ENCODE measurements at regions not wholly inside any gene's neighbourhood (a gene's known extent, or its start where the extent isn't known, plus 50 kb on each side); places are given as distances from the start of the nearest gene placed in this dataset.

- DNase-seq (ENCODE audit: low read depth, low spot score) (no peak), FAIRE-seq (no peak)
- no TSS peak for BruUV-seq (replicated peaks)
- H3K79me2 ChIP-seq (ENCODE audit: control insufficient read depth, insufficient read depth, low read length) = no peaks in the 10 kb centered on the region
- H3K4me2 ChIP-seq (ENCODE audit: insufficient read depth, low read length) = no peak overlapping the region
- no peak overlapping the region for H2AFZ ChIP-seq (ENCODE audit: low read depth, low read length)
- H3K9me1 ChIP-seq (replicated peaks; ENCODE audit: control insufficient read depth, extremely low read depth, insufficient read depth, low read length) = no peaks in the 10 kb centered on the region
- intact Hi-C loops (cut with micrococcal nuclease) = no loop called here
- H3K27ac ChIP-seq (ENCODE audit: insufficient read depth, low read depth, low read length) = no peak overlapping the region
- H3K9ac ChIP-seq (replicated peaks; ENCODE audit: extremely low read depth, insufficient read depth, low read length) = no peak overlapping the region
- no peaks in the 10 kb centered on the region for H3K9me3 ChIP-seq (replicated peaks; ENCODE audit: control insufficient read depth, insufficient read depth, low read length)
- CTCF ChIA-PET = no interaction called here
- H3K36me3 ChIP-seq (ENCODE audit: control insufficient read depth in 2 of 2, extremely low read depth in 1 of 2, insufficient read depth in 2 of 2, low read length in 2 of 2) = no peaks in the 10 kb centered on the region
- POLR2A ChIA-PET = no interaction called here
- no peaks in the 10 kb centered on the region for H4K20me1 ChIP-seq (replicated peaks; ENCODE audit: control insufficient read depth, extremely low read depth, insufficient read depth, low read length)
- no peak overlapping the region for H3K4me3 ChIP-seq (replicated peaks in 1 of 3; ENCODE audit: insufficient read depth in 1 of 3, low read depth in 1 of 3, low read length in 3 of 3)
- dilution Hi-C loops (cut with MboI; ENCODE audit: extremely low pct_ligation_motif_present, low sequenced_read_pairs) = no loop called here
- H3K4me1 ChIP-seq (ENCODE audit: control insufficient read depth, extremely low read depth, insufficient read depth, low read length) = no peaks in the 10 kb centered on the region
- TF ChIP-seq MYC (IDR thresholded peaks at IDR 0.05; ENCODE audit: low read depth, low read length) = no peak
- H3K27me3 ChIP-seq (ENCODE audit: control insufficient read depth in 2 of 2, insufficient read depth in 2 of 2, low read length in 2 of 2) = no peaks in the 10 kb centered on the region
These were observed 199.6 kb upstream of the MPDZ start for GRCh38 chr9:13479096-13479495.

GRCh38 chr9:13478639-13479038 is 199.1 kb upstream of the MPDZ start:
- Histone ChIP-seq H3K27me3 (ENCODE audit: control insufficient read depth in 2 of 2, insufficient read depth in 2 of 2, low read length in 2 of 2) (no peaks in the 10 kb centered on the region), H3K4me2 (ENCODE audit: insufficient read depth, low read length) (no peak overlapping the region), H3K9me1 (replicated peaks; ENCODE audit: control insufficient read depth, extremely low read depth, insufficient read depth, low read length) (no peaks in the 10 kb centered on the region), H3K36me3 (ENCODE audit: control insufficient read depth in 2 of 2, extremely low read depth in 1 of 2, insufficient read depth in 2 of 2, low read length in 2 of 2) (no peaks in the 10 kb centered on the region), H3K27ac (ENCODE audit: insufficient read depth, low read depth, low read length) (no peak overlapping the region), H2AFZ (ENCODE audit: low read depth, low read length) (no peak overlapping the region), H4K20me1 (replicated peaks; ENCODE audit: control insufficient read depth, extremely low read depth, insufficient read depth, low read length) (no peaks in the 10 kb centered on the region), H3K9ac (replicated peaks; ENCODE audit: extremely low read depth, insufficient read depth, low read length) (no peak overlapping the region), H3K79me2 (ENCODE audit: control insufficient read depth, insufficient read depth, low read length) (no peaks in the 10 kb centered on the region), H3K9me3 (replicated peaks; ENCODE audit: control insufficient read depth, insufficient read depth, low read length) (no peaks in the 10 kb centered on the region), H3K4me3 (replicated peaks in 1 of 3; ENCODE audit: insufficient read depth in 1 of 3, low read depth in 1 of 3, low read length in 3 of 3) (no peak overlapping the region), H3K4me1 (ENCODE audit: control insufficient read depth, extremely low read depth, insufficient read depth, low read length) (no peaks in the 10 kb centered on the region)
- FAIRE-seq = no peak
- intact Hi-C loops (cut with micrococcal nuclease) (no loop called here), dilution Hi-C loops (cut with MboI; ENCODE audit: extremely low pct_ligation_motif_present, low sequenced_read_pairs) (no loop called here)
- POLR2A ChIA-PET = no interaction called here
- CTCF ChIA-PET = interaction anchor here (1.3 kb wide), 1 partner anchor 9 kb away, joined by 4 read pairs; no protein-coding TSS in a partner anchor
- no TSS peak for BruUV-seq (replicated peaks)
- TF ChIP-seq CTCF (IDR thresholded peaks at IDR 0.05; ENCODE audit: extremely low read depth in 1 of 2, insufficient read depth in 1 of 2, low read depth in 1 of 2, low read length in 2 of 2) = no peak
- no peak for TF ChIP-seq GATA2 (IDR thresholded peaks at IDR 0.05; ENCODE audit: insufficient read depth, insufficient read length, low read depth, low read length)
- TF ChIP-seq POLR2A (IDR thresholded peaks at IDR 0.05; ENCODE audit: low read depth, low read length) = no peak
- TF ChIP-seq MYC (IDR thresholded peaks at IDR 0.05; ENCODE audit: low read depth, low read length) = no peak
- no peak for TF ChIP-seq POLR2AphosphoS5 (IDR thresholded peaks at IDR 0.05; ENCODE audit: insufficient read depth, low read depth, low read length)
- TF ChIP-seq JUN (IDR thresholded peaks at IDR 0.05; ENCODE audit: borderline replicate concordance, insufficient read depth, insufficient read length, low read depth) = no peak
- no peak for TF ChIP-seq EZH2 (IDR thresholded peaks at IDR 0.05; ENCODE audit: borderline replicate concordance, low read depth, low read length, severe bottlenecking)
- no peak for TF ChIP-seq FOS (IDR thresholded peaks at IDR 0.05; ENCODE audit: borderline replicate concordance, insufficient read depth, low read length)
- TF ChIP-seq MAX (IDR thresholded peaks at IDR 0.05; ENCODE audit: insufficient read depth, insufficient read length) = no peak
- DNase-seq (ENCODE audit: low read depth, low spot score) = no peak

All from endothelial cell of umbilical vein (primary cell).